Islet of Langerhans (tissue), 1 donor: ENCODE measurements at regions not wholly inside any gene's neighbourhood (a gene's known extent, or its start where the extent isn't known, plus 50 kb on each side); places are given as distances from the start of the nearest gene placed in this dataset.

ENCODE experiments used
- FAIRE-seq: peaks from one replicate; lab custom pipeline; 2011; peaks lifted over from hg19 to GRCh38; lab: Jason Lieb, UNC

DNA sequence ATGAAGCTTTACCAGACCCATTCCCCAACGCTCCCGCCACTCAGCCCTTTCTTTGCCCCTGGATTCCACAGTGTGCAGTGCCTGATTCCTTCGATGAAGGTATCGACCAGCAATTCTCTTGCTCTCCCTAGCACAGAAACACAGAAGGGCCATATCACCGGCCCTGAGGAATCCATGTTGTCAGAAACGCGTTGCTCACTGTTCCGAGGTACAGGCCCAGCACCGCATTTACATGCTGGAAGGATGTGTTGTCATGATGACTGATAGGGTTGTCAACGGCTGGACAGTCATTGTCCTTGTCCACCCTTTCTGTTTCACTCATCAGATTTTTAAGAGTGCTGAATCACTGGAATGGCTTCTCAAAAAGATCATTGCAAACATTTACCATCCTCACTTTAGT is 57.2 kb upstream of the GPR6 start:
- FAIRE-seq: no peak

DNA sequence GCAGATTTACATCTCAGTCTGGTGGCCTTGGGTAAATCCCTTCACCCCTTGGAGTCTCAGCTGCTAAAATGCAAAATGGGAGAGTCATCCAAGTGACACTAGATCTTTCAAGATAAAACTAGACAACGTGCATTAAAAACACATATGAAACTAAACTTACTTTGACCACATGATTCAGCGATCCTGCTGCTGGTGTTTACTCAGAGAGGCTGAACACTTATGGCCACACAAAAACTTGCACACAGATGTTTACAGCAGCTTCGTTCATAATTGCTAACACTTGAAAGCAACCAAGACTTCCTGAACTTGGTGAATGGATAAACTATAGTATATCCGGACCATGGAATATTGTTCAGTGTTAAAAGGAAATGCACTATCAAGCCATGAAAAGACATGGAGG is 55.3 kb upstream of the GPR6 start:
- FAIRE-seq: no peak

DNA sequence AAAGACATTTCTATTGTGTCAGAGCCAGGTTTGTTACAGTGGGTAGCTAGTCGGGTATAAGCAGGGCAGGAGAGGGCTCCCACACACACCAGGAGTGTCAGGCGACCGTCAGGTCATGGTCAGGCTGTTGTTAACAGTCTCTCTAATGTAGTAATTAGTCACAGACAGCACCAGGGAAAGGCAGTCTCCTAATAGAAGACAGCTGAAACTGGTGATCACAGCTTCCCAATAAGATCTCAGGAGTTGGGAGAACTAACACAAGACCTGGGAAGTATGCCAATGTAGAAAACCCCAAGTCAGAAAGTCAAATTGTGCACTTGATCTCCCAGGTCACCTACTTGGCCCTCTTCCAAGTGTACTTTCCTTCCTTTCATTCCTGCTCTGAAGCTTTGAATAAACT is 53.0 kb upstream of the GPR6 start:
- FAIRE-seq: no peak

DNA sequence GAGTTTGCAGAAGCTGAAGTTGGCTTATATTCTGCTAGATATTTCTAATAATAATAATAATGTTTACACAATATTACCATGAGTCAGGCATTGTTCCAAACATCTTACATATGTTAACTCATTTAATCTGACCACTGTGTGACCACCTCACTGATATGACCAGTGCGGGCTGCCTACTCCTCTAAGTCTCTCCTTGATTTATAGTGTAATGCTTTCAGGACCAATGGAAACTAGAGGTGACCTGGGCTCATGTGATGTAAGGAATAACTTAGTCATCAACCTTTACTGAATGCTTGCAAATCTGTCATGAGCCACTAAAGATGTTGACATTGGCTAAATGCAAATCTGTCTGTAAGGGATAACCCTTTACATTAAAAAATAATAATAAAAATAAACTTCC is 51.1 kb upstream of the GPR6 start:
- no peak for FAIRE-seq
